HEK293 (cell line): ENCODE measurements at regions not wholly inside any gene's neighbourhood (a gene's known extent, or its start where the extent isn't known, plus 50 kb on each side); places are given as distances from the start of the nearest gene placed in this dataset.

Experiments
- CTCF ChIA-PET: fragments of 350-600 bp; formaldehyde crosslinking; extraction: SDS; loops from one replicate; lab custom pipeline; 2021; ENCODE audit warnings: antibody characterized with exemption; lab: Yijun Ruan, JAX
- POLR2A ChIA-PET: fragments of 300-600 bp; formaldehyde crosslinking; extraction: SDS; loops from one replicate; lab custom pipeline; 2020; ENCODE audit warnings: antibody characterized with exemption, inconsistent platforms; lab: Yijun Ruan, JAX
- H3K27ac ChIP-seq: fragments of 200-500 bp; sonication (Bioruptor generic); 2 replicates; pipeline ENCODE4 v1.5.1; 2014; ENCODE audit warnings: low read depth, low read length, control low read depth, inconsistent platforms; ENCODE audit errors: extremely low read depth
- H3K36me3 ChIP-seq, 2 experiments: fragments of 200-500 bp in 1 of 2; sonication (Bioruptor generic) in 1 of 2; 1 replicate in 1 of 2; 2 replicates in 1 of 2; pipeline ENCODE4 v1.5.1; 2014 to 2017; ENCODE audit warnings: inconsistent platforms in 2 of 2, low read length in 2 of 2; ENCODE audit not compliant: control insufficient read depth in 2 of 2, insufficient read depth in 1 of 2
- H3K4me1 ChIP-seq: fragments of 200-500 bp; sonication (Bioruptor generic); 2 replicates; pipeline ENCODE4 v1.5.1; 2014; ENCODE audit warnings: mild to moderate bottlenecking, low read length, inconsistent platforms; ENCODE audit not compliant: control insufficient read depth, insufficient read depth
- H3K4me3 ChIP-seq: 2 replicates; pipeline ENCODE4 v1.5.1; 2011; ENCODE audit warnings: low read depth, mild to moderate bottlenecking, control low read depth, low read length, moderate library complexity
- H3K9me3 ChIP-seq: fragments of 200-500 bp; sonication (Bioruptor generic); 2 replicates; pipeline ENCODE4 v1.5.1; 2014; ENCODE audit warnings: low read depth, low read length, inconsistent platforms; ENCODE audit not compliant: control insufficient read depth, insufficient read depth
- GFI1B ChIP-seq: fragments of 450-650 bp; formaldehyde crosslinking; IDR thresholded peaks from 2 replicates; pipeline ENCODE4 v1.5.1; 2016; ENCODE audit warnings: missing biosample characterization, missing genetic modification characterization
- INSM2 ChIP-seq: fragments of 450-650 bp; formaldehyde crosslinking; IDR thresholded peaks from 2 replicates; pipeline ENCODE4 v1.5.1; 2016; ENCODE audit warnings: missing biosample characterization, missing genetic modification characterization
- SP3 ChIP-seq: fragments of 450-650 bp; formaldehyde crosslinking; IDR thresholded peaks from 2 replicates; pipeline ENCODE4 v1.5.1; 2016; ENCODE audit warnings: missing biosample characterization, missing genetic modification characterization
- TCF7L2 ChIP-seq: IDR thresholded peaks from 2 replicates; pipeline ENCODE4 v1.6.1; 2011; ENCODE audit warnings: low read depth, mild to moderate bottlenecking, inconsistent platforms, low read length, moderate library complexity, borderline replicate concordance
- TSHZ1 ChIP-seq: fragments of 450-650 bp; formaldehyde crosslinking; IDR thresholded peaks from 2 replicates; pipeline ENCODE4 v1.5.1; 2016; ENCODE audit warnings: missing biosample characterization, missing genetic modification characterization, borderline replicate concordance
- ZBTB8A ChIP-seq: fragments of 450-650 bp; formaldehyde crosslinking; IDR thresholded peaks from 2 replicates; pipeline ENCODE4 v1.5.1; 2016; ENCODE audit warnings: missing biosample characterization, missing genetic modification characterization
- ZFHX2 ChIP-seq: fragments of 450-650 bp; formaldehyde crosslinking; conservative IDR thresholded peaks from 2 replicates; pipeline ENCODE4 v1.5.1; 2016; ENCODE audit warnings: missing biosample characterization, missing genetic modification characterization
- ZNF112 ChIP-seq: fragments of 450-650 bp; formaldehyde crosslinking; IDR thresholded peaks from 2 replicates; pipeline ENCODE4 v1.5.0; 2017; ENCODE audit warnings: missing biosample characterization, missing genetic modification characterization
- ZNF114 ChIP-seq: fragments of 450-650 bp; formaldehyde crosslinking; IDR thresholded peaks from 2 replicates; pipeline ENCODE4 v1.5.0; 2017; ENCODE audit warnings: missing biosample characterization, missing genetic modification characterization
- ZNF148 ChIP-seq: fragments of 450-650 bp; formaldehyde crosslinking; IDR thresholded peaks from 2 replicates; pipeline ENCODE4 v1.5.0; 2017; ENCODE audit warnings: missing biosample characterization, missing genetic modification characterization, borderline replicate concordance
- ZNF175 ChIP-seq: fragments of 450-650 bp; formaldehyde crosslinking; IDR thresholded peaks from 2 replicates; pipeline ENCODE4 v1.5.1; 2016; ENCODE audit warnings: missing biosample characterization, missing genetic modification characterization
- ZNF184 ChIP-seq: fragments of 450-650 bp; IDR thresholded peaks from 2 replicates; pipeline ENCODE4 v1.5.1; 2018; ENCODE audit warnings: missing biosample characterization, mild to moderate bottlenecking, missing genetic modification characterization
- ZNF19 ChIP-seq: fragments of 450-650 bp; formaldehyde crosslinking; IDR thresholded peaks from 2 replicates; pipeline ENCODE4; 2016; ENCODE audit warnings: missing biosample characterization, missing genetic modification characterization, low read depth
- ZNF23 ChIP-seq: fragments of 450-650 bp; formaldehyde crosslinking; IDR thresholded peaks from 2 replicates; pipeline ENCODE4 v1.5.1; 2016; ENCODE audit warnings: missing biosample characterization, missing genetic modification characterization, borderline replicate concordance
- ZNF391 ChIP-seq: fragments of 450-650 bp; formaldehyde crosslinking; IDR thresholded peaks from 2 replicates; pipeline ENCODE4 v1.5.1; 2016; ENCODE audit warnings: low read depth, missing biosample characterization, missing genetic modification characterization, borderline replicate concordance
- ZNF416 ChIP-seq: fragments of 450-650 bp; formaldehyde crosslinking; IDR thresholded peaks from 2 replicates; pipeline ENCODE4 v1.5.1; 2016; ENCODE audit warnings: missing biosample characterization, missing genetic modification characterization
- ZNF510 ChIP-seq: fragments of 450-650 bp; formaldehyde crosslinking; IDR thresholded peaks from 2 replicates; pipeline ENCODE4 v1.5.1; 2018; ENCODE audit warnings: mild to moderate bottlenecking, missing genetic modification characterization, missing biosample characterization; ENCODE audit not compliant: insufficient replicate concordance
- ZNF701 ChIP-seq: fragments of 450-650 bp; formaldehyde crosslinking; IDR thresholded peaks from 2 replicates; pipeline ENCODE4 v1.5.1; 2016; ENCODE audit warnings: missing biosample characterization, missing genetic modification characterization
- ZNF747 ChIP-seq: fragments of 450-650 bp; formaldehyde crosslinking; IDR thresholded peaks from 2 replicates; pipeline ENCODE4 v1.5.1; 2016; ENCODE audit warnings: missing biosample characterization, missing genetic modification characterization
- ZNF776 ChIP-seq: fragments of 450-650 bp; formaldehyde crosslinking; IDR thresholded peaks from 2 replicates; pipeline ENCODE4 v1.5.0; 2017; ENCODE audit warnings: missing biosample characterization, missing genetic modification characterization, borderline replicate concordance
- ZXDB ChIP-seq: fragments of 450-650 bp; formaldehyde crosslinking; IDR thresholded peaks from 2 replicates; pipeline ENCODE4 v1.5.1; 2016; ENCODE audit warnings: missing biosample characterization, missing genetic modification characterization
- TF ChIP-seq, protein P1 (sequence below): fragments of 450-650 bp; formaldehyde crosslinking; IDR thresholded peaks from 2 replicates; pipeline ENCODE4 v1.5.1; 2016; ENCODE audit warnings: missing biosample characterization, missing genetic modification characterization
- TF ChIP-seq, protein P2 (sequence below): fragments of 450-650 bp; IDR thresholded peaks from 2 replicates; pipeline ENCODE4 v1.5.1; 2018; ENCODE audit warnings: missing biosample characterization, missing genetic modification characterization

DNA sequence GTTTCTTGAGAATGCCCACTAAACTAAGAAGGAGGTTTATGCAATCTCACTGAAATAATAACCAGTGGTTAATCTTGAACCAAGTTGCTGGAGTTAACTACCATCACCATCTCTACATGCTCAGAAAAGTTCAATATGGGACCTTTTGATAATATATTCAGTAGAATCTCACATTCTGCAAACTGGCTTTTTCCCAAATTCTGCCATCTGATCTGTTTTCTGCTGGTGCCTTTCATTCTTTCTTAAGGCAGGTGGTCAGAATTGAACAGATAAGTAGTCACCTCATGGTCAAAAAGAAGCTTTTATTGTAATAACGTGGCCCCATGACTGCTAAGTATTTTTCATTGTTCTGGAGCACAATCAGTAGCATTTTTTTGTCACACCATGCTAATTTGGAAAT lies 229.0 kb upstream of the GK2 start (continued):
- TF ChIP-seq ZNF175 (tag by site-specific recombination) (no peak), ZFHX2 (no peak), ZNF416 (tag by site-specific recombination) (no peak), ZNF184 (tag by site-specific recombination) (no peak), SP3 (tag by site-specific recombination) (no peak), TSHZ1 (tag by site-specific recombination) (no peak), ZNF391 (tag by site-specific recombination) (no peak)

DNA sequence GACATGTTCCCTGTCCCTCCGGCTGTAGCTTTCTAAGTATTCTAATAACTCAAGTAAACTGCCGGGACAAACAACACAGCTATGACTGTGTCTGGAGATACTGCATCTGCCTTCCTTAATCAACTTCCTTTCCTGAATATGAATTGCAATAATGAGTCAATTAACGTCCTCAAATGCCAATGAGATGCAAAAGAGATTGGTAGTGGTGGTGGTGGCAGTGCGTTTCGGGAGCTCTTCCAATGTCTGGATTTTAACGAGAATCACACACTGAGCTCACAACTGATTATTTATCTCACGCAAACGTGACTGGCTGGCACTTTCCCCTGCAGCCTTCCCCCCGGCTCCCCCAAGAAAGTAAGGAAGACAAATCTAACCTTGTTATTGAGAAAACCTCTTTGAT lies 226.1 kb upstream of the GK2 start:
- Histone ChIP-seq H3K27ac (no peak overlapping the region), H3K9me3 (no peaks in the 10 kb centered on the region), H3K4me1 (no peaks in the 10 kb centered on the region), H3K4me3 (no peak overlapping the region), H3K36me3 (no peaks in the 10 kb centered on the region)
- CTCF ChIA-PET: no interaction called here
- POLR2A ChIA-PET: no interaction called here
- TF ChIP-seq ZXDB (tag by site-specific recombination) (no peak), TCF7L2 (no peak), GFI1B (no peak), ZNF510 (no peak), ZNF114 (no peak), ZNF23 (no peak)
- TF ChIP-seq, protein P1, sequence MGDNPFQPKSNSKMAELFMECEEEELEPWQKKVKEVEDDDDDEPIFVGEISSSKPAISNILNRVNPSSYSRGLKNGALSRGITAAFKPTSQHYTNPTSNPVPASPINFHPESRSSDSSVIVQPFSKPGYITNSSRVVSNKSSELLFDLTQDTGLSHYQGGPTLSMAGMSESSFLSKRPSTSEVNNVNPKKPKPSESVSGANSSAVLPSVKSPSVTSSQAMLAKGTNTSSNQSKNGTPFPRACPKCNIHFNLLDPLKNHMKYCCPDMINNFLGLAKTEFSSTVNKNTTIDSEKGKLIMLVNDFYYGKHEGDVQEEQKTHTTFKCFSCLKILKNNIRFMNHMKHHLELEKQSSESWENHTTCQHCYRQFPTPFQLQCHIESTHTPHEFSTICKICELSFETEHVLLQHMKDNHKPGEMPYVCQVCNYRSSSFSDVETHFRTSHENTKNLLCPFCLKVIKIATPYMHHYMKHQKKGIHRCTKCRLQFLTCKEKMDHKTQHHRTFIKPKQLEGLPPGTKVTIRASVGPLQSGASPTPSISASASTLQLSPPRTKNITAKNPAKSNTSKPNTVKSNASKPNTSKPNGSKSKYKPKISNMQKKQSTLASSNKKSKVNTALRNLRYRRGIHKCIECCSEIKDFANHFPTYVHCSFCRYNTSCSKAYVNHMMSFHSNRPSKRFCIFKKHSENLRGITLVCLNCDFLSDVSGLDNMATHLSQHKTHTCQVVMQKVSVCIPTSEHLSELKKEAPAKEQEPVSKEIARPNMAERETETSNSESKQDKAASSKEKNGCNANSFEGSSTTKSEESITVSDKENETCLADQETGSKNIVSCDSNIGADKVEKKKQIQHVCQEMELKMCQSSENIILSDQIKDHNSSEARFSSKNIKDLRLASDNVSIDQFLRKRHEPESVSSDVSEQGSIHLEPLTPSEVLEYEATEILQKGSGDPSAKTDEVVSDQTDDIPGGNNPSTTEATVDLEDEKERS (tag by site-specific recombination): no peak

- CTCF ChIA-PET: interaction anchor here (0.8 kb wide), 1 partner anchor 1719 kb away, joined by 3 read pairs; no protein-coding TSS in a partner anchor
- H3K36me3 ChIP-seq: no peaks in the 10 kb centered on the region
- no peaks in the 10 kb centered on the region for H3K9me3 ChIP-seq
- H3K4me1 ChIP-seq: no peaks in the 10 kb centered on the region
- no peak overlapping the region for H3K4me3 ChIP-seq
- no peak overlapping the region for H3K27ac ChIP-seq
- POLR2A ChIA-PET: no interaction called here
- TF ChIP-seq INSM2 (tag by site-specific recombination) (no peak), ZNF112 (tag by site-specific recombination) (no peak), ZNF701 (tag by site-specific recombination) (no peak), ZNF148 (tag by site-specific recombination) (no peak), ZNF510 (no peak), ZNF747 (tag by site-specific recombination) (no peak), ZNF776 (no peak), ZBTB8A (tag by site-specific recombination) (no peak), ZNF19 (tag by site-specific recombination) (no peak)
- TF ChIP-seq, protein P2, sequence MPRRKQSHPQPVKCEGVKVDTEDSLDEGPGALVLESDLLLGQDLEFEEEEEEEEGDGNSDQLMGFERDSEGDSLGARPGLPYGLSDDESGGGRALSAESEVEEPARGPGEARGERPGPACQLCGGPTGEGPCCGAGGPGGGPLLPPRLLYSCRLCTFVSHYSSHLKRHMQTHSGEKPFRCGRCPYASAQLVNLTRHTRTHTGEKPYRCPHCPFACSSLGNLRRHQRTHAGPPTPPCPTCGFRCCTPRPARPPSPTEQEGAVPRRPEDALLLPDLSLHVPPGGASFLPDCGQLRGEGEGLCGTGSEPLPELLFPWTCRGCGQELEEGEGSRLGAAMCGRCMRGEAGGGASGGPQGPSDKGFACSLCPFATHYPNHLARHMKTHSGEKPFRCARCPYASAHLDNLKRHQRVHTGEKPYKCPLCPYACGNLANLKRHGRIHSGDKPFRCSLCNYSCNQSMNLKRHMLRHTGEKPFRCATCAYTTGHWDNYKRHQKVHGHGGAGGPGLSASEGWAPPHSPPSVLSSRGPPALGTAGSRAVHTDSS (tag by site-specific recombination): no peak
Observed at GRCh38 chr4:79632114-79632513, 224.1 kb upstream of the GK2 start.
